Endothelial cell of umbilical vein (primary cell): ENCODE measurements at regions not wholly inside any gene's neighbourhood (a gene's known extent, or its start where the extent isn't known, plus 50 kb on each side); places are given as distances from the start of the nearest gene placed in this dataset.

Experiments used
- CTCF ChIP-seq, 2 donors: IDR thresholded peaks; 1 replicate in 1 of 2; 2 replicates in 1 of 2; pipeline ENCODE4 v1.5.1; 2011; ENCODE audit warnings: low read length in 2 of 2, mild to moderate bottlenecking in 2 of 2, moderate library complexity in 2 of 2, control low read depth in 1 of 2, inconsistent platforms in 1 of 2, low read depth in 1 of 2; ENCODE audit not compliant: insufficient read depth in 1 of 2; ENCODE audit errors: extremely low read depth in 1 of 2
- POLR2A ChIP-seq: IDR thresholded peaks from 2 replicates; pipeline ENCODE4 v1.6.1; 2012; ENCODE audit warnings: low read depth, mild to moderate bottlenecking, control low read depth, low read length

GRCh38 chr18:44568342-44568741 lies 112.3 kb upstream of the SETBP1 start:
- TF ChIP-seq CTCF (IDR thresholded peaks at IDR 0.05; ENCODE audit: extremely low read depth in 1 of 2, insufficient read depth in 1 of 2, low read depth in 1 of 2, low read length in 2 of 2) (no peak), POLR2A (no peak)
